ENCODE measurements at regions not wholly inside any gene's neighbourhood (a gene's known extent, or its start where the extent isn't known, plus 50 kb on each side); places are given as distances from the start of the nearest gene placed in this dataset.

DNA sequence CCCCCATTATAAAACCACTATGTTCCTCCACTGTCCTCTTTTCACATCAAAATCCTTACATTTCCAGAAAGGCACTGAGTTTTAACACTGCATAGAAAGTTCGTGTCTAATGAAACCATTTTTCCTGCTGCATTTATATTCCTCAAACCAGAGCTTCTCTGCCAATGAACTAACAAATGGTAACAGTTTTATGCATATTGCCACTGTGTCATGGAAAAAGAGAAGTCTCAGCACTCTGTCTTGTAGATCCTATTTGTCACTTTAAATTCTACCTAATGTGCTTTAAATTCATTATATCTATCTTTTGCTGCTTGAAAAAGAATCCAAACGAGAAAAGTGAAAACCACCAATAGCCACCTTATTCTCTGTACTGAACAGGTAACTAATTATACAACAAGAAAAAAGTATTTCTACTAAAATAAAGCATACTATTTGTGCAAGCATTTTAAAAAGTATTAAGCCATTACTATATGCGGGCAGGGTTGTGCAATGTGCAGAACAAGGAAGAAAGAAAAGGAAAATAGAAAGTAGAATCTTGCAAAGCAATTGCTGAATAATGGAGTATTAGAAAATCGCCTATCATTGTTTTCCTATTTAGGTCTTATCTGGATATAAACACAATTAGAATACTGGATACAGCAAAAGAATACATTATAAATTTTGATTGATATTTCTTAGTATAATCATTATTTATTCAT, 328.9 kb downstream of the ZEB2 start:
- no peak overlapping the region for H3K4me3 ChIP-seq (ENCODE audit: low read depth, low read length)
- ChIA-PET POLR2A (no interaction called here), CTCF (no interaction called here)
- H3K9me3 ChIP-seq (ENCODE audit: control insufficient read depth, insufficient read depth, low read length) = no peaks in the 10 kb centered on the region
- H3K27ac ChIP-seq (ENCODE audit: low read depth, low read length) = no peak overlapping the region
- TF ChIP-seq, protein P1, sequence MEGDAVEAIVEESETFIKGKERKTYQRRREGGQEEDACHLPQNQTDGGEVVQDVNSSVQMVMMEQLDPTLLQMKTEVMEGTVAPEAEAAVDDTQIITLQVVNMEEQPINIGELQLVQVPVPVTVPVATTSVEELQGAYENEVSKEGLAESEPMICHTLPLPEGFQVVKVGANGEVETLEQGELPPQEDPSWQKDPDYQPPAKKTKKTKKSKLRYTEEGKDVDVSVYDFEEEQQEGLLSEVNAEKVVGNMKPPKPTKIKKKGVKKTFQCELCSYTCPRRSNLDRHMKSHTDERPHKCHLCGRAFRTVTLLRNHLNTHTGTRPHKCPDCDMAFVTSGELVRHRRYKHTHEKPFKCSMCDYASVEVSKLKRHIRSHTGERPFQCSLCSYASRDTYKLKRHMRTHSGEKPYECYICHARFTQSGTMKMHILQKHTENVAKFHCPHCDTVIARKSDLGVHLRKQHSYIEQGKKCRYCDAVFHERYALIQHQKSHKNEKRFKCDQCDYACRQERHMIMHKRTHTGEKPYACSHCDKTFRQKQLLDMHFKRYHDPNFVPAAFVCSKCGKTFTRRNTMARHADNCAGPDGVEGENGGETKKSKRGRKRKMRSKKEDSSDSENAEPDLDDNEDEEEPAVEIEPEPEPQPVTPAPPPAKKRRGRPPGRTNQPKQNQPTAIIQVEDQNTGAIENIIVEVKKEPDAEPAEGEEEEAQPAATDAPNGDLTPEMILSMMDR (IDR thresholded peaks at IDR 0.05; ENCODE audit: low read depth, low read length) = no peak
- no peak for DNase-seq (ENCODE audit: low read depth, low spot score)
- H3K27me3 ChIP-seq (ENCODE audit: control insufficient read depth, insufficient read depth, low read length) = no peaks in the 10 kb centered on the region

DNA sequence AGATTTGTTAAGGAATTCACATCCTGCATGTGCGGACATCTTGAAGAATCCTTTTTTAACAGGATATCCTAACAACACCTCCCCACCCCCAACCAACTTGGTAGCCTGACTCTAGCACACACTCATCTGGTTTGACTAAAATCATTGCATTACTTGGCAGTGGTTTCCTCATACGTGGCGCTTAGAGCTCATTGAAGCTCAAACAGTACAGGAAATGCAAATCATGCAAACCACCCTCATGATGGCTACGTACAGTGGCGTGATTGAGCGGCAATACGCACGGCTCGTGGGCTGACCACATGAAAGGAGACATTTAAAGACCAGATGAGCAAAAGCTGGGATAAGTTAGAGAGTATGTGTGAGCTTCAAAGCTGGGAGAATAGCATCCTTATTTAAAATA, 336.2 kb downstream of the ZEB2 start:
- TF ChIP-seq, protein P1 (IDR thresholded peaks at IDR 0.05; ENCODE audit: low read depth, low read length) = no peak
- Histone ChIP-seq H3K4me3 (ENCODE audit: low read depth, low read length) (no peak overlapping the region), H3K9me3 (ENCODE audit: control insufficient read depth, insufficient read depth, low read length) (no peaks in the 10 kb centered on the region), H3K27ac (ENCODE audit: low read depth, low read length) (no peak overlapping the region), H3K27me3 (ENCODE audit: control insufficient read depth, insufficient read depth, low read length) (no peaks in the 10 kb centered on the region)
- DNase-seq (ENCODE audit: low read depth, low spot score) = no peak
- ChIA-PET CTCF (interaction anchor here (1.2 kb wide), 1 partner anchor 671 kb away, joined by 3 read pairs; no protein-coding TSS in a partner anchor), POLR2A (no interaction called here)

DNA sequence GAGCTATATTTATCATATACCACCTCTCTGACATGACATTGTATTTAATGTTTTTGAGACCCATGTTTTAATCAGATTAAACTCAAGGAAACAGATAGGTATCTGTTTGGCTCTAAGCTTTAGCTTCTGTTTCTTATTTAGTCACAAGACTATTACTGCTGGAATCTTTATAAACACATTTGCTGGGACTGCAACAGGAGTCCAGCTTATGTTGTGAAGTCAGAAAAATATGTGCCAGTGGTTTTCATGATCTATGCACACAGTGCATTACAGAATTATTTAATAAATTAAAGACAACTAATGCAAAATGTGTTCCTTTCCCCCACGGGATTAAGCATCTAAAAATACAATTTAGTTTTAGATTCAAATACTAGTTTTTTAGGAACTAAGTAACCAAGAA, 338.9 kb downstream of the ZEB2 start:
- POLR2A ChIA-PET = no interaction called here
- H3K4me3 ChIP-seq (ENCODE audit: low read depth, low read length) = no peak overlapping the region
- no peaks in the 10 kb centered on the region for H3K27me3 ChIP-seq (ENCODE audit: control insufficient read depth, insufficient read depth, low read length)
- CTCF ChIA-PET = no interaction called here
- TF ChIP-seq, protein P1 (IDR thresholded peaks at IDR 0.05; ENCODE audit: low read depth, low read length) = no peak
- no peak overlapping the region for H3K27ac ChIP-seq (ENCODE audit: low read depth, low read length)
- no peaks in the 10 kb centered on the region for H3K9me3 ChIP-seq (ENCODE audit: control insufficient read depth, insufficient read depth, low read length)
- no peak for DNase-seq (ENCODE audit: low read depth, low spot score)

DNA sequence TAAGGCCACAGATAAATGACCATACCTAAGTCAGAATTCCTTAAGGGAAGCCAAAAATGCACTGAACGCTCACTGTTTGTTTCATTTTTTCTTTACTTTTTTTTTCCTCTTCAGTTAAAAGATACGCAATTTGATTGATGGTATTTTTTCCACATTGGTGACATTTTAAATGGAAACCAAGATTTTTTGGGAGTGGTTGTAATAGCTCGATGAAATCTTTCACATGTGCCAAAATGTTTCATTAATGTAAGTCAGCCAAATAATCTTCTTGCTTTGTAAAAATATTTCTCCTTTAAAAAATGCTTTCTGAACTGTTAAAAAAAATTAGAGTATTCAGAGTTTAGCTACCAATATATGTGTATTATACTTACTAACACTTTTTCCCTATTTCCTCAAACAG, 339.8 kb downstream of the ZEB2 start:
- no peaks in the 10 kb centered on the region for H3K9me3 ChIP-seq (ENCODE audit: control insufficient read depth, insufficient read depth, low read length)
- no peak overlapping the region for H3K27ac ChIP-seq (ENCODE audit: low read depth, low read length)
- H3K27me3 ChIP-seq (ENCODE audit: control insufficient read depth, insufficient read depth, low read length) = no peaks in the 10 kb centered on the region
- no peak overlapping the region for H3K4me3 ChIP-seq (ENCODE audit: low read depth, low read length)
- POLR2A ChIA-PET = no interaction called here
- TF ChIP-seq, protein P1 (IDR thresholded peaks at IDR 0.05; ENCODE audit: low read depth, low read length) = no peak
- DNase-seq (ENCODE audit: low read depth, low spot score) = no peak
- CTCF ChIA-PET = no interaction called here

DNA sequence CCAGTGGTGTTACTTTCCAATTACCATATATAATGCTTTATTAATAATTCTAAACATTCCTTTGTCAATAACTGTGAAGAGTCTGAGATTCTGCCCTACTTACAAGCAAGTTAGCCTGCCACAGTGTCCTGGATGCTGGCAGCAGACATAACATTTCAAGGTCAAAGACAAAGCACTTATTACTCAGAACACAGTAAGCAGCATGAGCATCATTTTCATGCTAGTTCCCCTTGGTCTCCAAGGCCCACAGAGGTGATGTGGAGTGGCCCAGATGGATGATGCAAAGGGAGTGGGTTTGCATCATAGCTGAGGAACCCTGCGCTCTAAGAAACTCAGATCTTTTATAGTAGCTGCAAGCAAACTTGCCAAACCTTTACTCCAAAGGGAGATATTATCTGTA, 349.7 kb downstream of the ZEB2 start:
- CTCF ChIA-PET = no interaction called here
- H3K27ac ChIP-seq (ENCODE audit: low read depth, low read length) = no peak overlapping the region
- H3K9me3 ChIP-seq (ENCODE audit: control insufficient read depth, insufficient read depth, low read length) = no peaks in the 10 kb centered on the region
- no peaks in the 10 kb centered on the region for H3K27me3 ChIP-seq (ENCODE audit: control insufficient read depth, insufficient read depth, low read length)
- no peak for DNase-seq (ENCODE audit: low read depth, low spot score)
- TF ChIP-seq, protein P1 (IDR thresholded peaks at IDR 0.05; ENCODE audit: low read depth, low read length) = no peak
- H3K4me3 ChIP-seq (ENCODE audit: low read depth, low read length) = no peak overlapping the region
- POLR2A ChIA-PET = no interaction called here
